Smooth muscle cell (in vitro differentiated cells): ENCODE measurements at regions not wholly inside any gene's neighbourhood (a gene's known extent, or its start where the extent isn't known, plus 50 kb on each side); places are given as distances from the start of the nearest gene placed in this dataset.

Source experiments
- DNase-seq: peaks from one replicate; lab custom pipeline; 2025; ENCODE audit not compliant: unreplicated experiment; lab: John Stamatoyannopoulos, UW
- H2AFZ ChIP-seq: fragments of 200-600 bp; sonication (generic); 2 replicates; pipeline ENCODE4 v1.6.0; 2016; ENCODE audit warnings: antibody characterized with exemption, low read depth, mild to moderate bottlenecking
- H3F3A ChIP-seq: fragments of 200-600 bp; sonication (generic); 2 replicates; pipeline ENCODE4 v1.6.0; 2017; ENCODE audit warnings: antibody characterized with exemption, low read depth
- H3K27ac ChIP-seq: fragments of 200-600 bp; sonication (generic); 2 replicates; pipeline ENCODE4 v1.5.1; 2016; ENCODE audit warnings: low read depth, mild to moderate bottlenecking
- H3K27me3 ChIP-seq: fragments of 200-600 bp; sonication (generic); 2 replicates; pipeline ENCODE4 v1.6.1; 2016; ENCODE audit warnings: low read depth, mild to moderate bottlenecking
- H3K36me3 ChIP-seq: fragments of 200-600 bp; sonication (generic); 2 replicates; pipeline ENCODE4 v1.5.1; 2016; ENCODE audit warnings: low read depth
- H3K4me1 ChIP-seq: fragments of 200-600 bp; sonication (generic); 2 replicates; pipeline ENCODE4 v1.5.1; 2016; ENCODE audit warnings: low read depth
- H3K4me2 ChIP-seq: fragments of 200-600 bp; sonication (generic); 2 replicates; pipeline ENCODE4 v1.6.0; 2016; ENCODE audit warnings: mild to moderate bottlenecking
- H3K4me3 ChIP-seq: fragments of 200-600 bp; sonication (generic); 2 replicates; pipeline ENCODE4 v1.5.1; 2016; ENCODE audit warnings: mild to moderate bottlenecking
- H3K79me2 ChIP-seq: fragments of 200-600 bp; sonication (generic); 2 replicates; pipeline ENCODE4 v1.6.0; 2016; ENCODE audit warnings: low read depth, mild to moderate bottlenecking
- H3K9ac ChIP-seq: fragments of 200-600 bp; sonication (generic); 2 replicates; pipeline ENCODE4 v1.6.0; 2016; ENCODE audit warnings: low read depth
- H3K9me3 ChIP-seq: fragments of 200-600 bp; sonication (generic); replicated peaks from 2 replicates; pipeline ENCODE4 v1.5.1; 2016; ENCODE audit warnings: low read depth
- H4K20me1 ChIP-seq: fragments of 200-600 bp; sonication (generic); 2 replicates; pipeline ENCODE4 v1.6.0; 2016; ENCODE audit warnings: low read depth
- CTCF ChIP-seq: fragments of 200-600 bp; sonication (generic); IDR thresholded peaks from 2 replicates; pipeline ENCODE4 v1.5.1; 2017; ENCODE audit warnings: borderline replicate concordance, mild to moderate bottlenecking, antibody characterized with exemption; ENCODE audit not compliant: insufficient read depth, poor library complexity, severe bottlenecking
- WGBS: methylation state at CpG from one replicate; pipeline ENCODE4 v1.1.7; 2016; ENCODE audit warnings: low lambda C conversion rate; 5-methylcytosine and 5-hydroxymethylcytosine counted together

DNA sequence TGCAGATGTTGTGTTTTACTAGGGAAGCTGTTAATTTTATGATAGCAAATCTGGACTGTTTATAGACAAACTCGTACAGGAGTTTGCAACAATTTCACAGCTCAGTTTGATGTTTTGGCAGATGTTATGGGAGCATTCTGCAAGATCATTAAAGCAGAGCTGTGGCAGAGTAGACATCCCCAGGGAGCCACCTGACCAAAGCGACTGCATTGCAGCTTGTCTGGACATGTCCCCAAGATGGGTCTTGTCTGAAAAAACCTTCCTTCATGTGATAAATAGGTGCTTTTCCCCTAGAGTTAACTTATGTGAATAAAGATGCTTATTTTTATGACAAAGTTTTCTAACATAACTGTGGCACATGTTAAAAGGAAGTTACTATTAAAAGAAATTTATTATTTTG is 91.2 kb upstream of the GPR141 start:
- Histone ChIP-seq H2AFZ (no peak overlapping the region), H4K20me1 (no peaks in the 10 kb centered on the region), H3K79me2 (no peaks in the 10 kb centered on the region), H3K4me3 (no peak overlapping the region), H3K4me2 (no peak overlapping the region), H3K9me3 (no peaks in the 10 kb centered on the region), H3K9ac (no peak overlapping the region), H3K27ac (no peak overlapping the region), H3K4me1 (no peaks in the 10 kb centered on the region), H3K36me3 (no peaks in the 10 kb centered on the region), H3K27me3 (no peaks in the 10 kb centered on the region), H3F3A (no peaks in the 10 kb centered on the region)
- WGBS, result 70% methylated on average over 2 of the region's 2 CpGs
- TF ChIP-seq CTCF, result no peak
- DNase-seq, result no peak

DNA sequence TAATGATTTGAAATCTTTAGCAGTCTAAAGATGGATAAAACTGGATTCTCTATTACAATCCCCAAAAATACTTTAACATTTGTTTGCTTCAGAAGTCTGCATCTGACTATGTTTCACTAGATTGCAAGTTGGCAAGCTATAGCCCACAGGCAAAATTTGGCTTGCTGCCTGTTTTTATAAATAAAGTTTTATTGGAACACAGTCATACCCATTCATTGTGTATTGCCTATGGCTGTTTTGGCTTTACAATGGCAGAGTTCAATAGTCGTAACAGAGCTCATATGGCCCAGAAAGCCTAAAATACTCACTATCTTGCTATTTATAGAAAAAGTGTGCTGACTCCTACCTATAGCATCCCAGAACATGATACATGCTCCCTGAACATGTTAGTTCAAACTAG is 89.0 kb upstream of the GPR141 start:
- no peaks in the 10 kb centered on the region for H3K79me2 ChIP-seq
- WGBS, result 88% methylated on average over 1 of the region's 1 CpG

DNA sequence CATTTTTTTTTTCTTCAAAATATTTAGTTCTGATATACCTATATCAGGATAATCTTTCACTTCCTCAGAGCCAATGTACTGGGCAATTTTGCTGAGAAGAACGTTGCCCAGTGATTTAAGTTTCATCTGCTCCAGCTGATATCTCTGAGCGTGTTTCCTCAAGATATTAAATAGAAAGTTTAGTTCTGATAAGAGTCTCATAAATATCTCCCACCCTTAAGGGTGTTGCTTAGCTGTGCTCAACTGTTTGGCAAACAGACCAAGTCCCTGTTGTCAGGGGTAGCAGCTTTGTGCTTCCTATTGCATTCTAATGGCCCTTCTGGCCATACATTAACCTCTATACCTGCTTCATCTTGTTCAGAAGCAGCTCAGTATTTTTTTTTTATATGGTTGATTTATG is 84.7 kb upstream of the GPR141 start:
- 63% methylated on average over 2 of the region's 2 CpGs for WGBS
- no peak overlapping the region for H3K27ac ChIP-seq
- no peak for TF ChIP-seq CTCF

More for the DNA sequence above, 89.0 kb upstream of the GPR141 start:
- no peak overlapping the region for H3K4me2 ChIP-seq
- H3K27ac ChIP-seq, result no peak overlapping the region
- no peak for TF ChIP-seq CTCF
- no peak overlapping the region for H3K4me3 ChIP-seq
- no peaks in the 10 kb centered on the region for H4K20me1 ChIP-seq
- H3K9ac ChIP-seq, result no peak overlapping the region
- H3K9me3 ChIP-seq, result no peaks in the 10 kb centered on the region
- H3K27me3 ChIP-seq, result no peaks in the 10 kb centered on the region
- no peak for DNase-seq
- no peaks in the 10 kb centered on the region for H3K4me1 ChIP-seq
- H3F3A ChIP-seq, result no peaks in the 10 kb centered on the region
- no peak overlapping the region for H2AFZ ChIP-seq
- H3K36me3 ChIP-seq, result no peaks in the 10 kb centered on the region

GRCh38 chr7:37601321-37601720 is 82.2 kb upstream of the GPR141 start:
- Histone ChIP-seq H3K79me2 (no peaks in the 10 kb centered on the region), H3K4me1 (no peaks in the 10 kb centered on the region), H3K27ac (no peak overlapping the region), H2AFZ (no peak overlapping the region), H3F3A (no peaks in the 10 kb centered on the region), H4K20me1 (no peaks in the 10 kb centered on the region), H3K4me2 (peak overlapping the region; percentile 8), H3K36me3 (no peaks in the 10 kb centered on the region), H3K9me3 (no peaks in the 10 kb centered on the region), H3K9ac (no peak overlapping the region), H3K27me3 (no peaks in the 10 kb centered on the region), H3K4me3 (no peak overlapping the region)
- WGBS, result 47% methylated on average over 6 of the region's 6 CpGs
- DNase-seq, result no peak
- no peak for TF ChIP-seq CTCF

More for the DNA sequence above, 84.7 kb upstream of the GPR141 start:
- Histone ChIP-seq H4K20me1 (no peaks in the 10 kb centered on the region), H3F3A (no peaks in the 10 kb centered on the region), H2AFZ (no peak overlapping the region), H3K4me2 (no peak overlapping the region), H3K4me1 (no peaks in the 10 kb centered on the region), H3K27me3 (no peaks in the 10 kb centered on the region), H3K9me3 (no peaks in the 10 kb centered on the region), H3K79me2 (no peaks in the 10 kb centered on the region), H3K36me3 (no peaks in the 10 kb centered on the region), H3K4me3 (no peak overlapping the region), H3K9ac (no peak overlapping the region)
- DNase-seq, result no peak
